A673 (cell line): ENCODE measurements at regions not wholly inside any gene's neighbourhood (a gene's known extent, or its start where the extent isn't known, plus 50 kb on each side); places are given as distances from the start of the nearest gene placed in this dataset.

Experiments used
- BruUV-seq: library from RNA; stranded (reverse); fragments of 400-500 nt; replicated peaks from 2 replicates; lab custom pipeline; 2021; lab: Mats Ljungman, UMichigan
- CTCF ChIA-PET: fragments of 300-600 bp; sonication (Branson Sonifier 250); formaldehyde crosslinking; loops from one replicate; lab custom pipeline; 2022; ENCODE audit warnings: antibody characterized with exemption; lab: Charles Lee
- POLR2A ChIA-PET: fragments of 300-600 bp; sonication (Branson Sonifier 250); formaldehyde crosslinking; loops from one replicate; lab custom pipeline; 2022; ENCODE audit warnings: antibody characterized with exemption; ENCODE audit not compliant: low non-redundant PET; lab: Charles Lee
- DNase-seq: peaks from one replicate; pipeline ENCODE4 v3.0.0-alpha.2; 2015; ENCODE audit warnings: low spot score
- H3K27ac ChIP-seq: fragments of 200-600 bp; sonication (generic); 2 replicates; pipeline ENCODE4 v1.5.1; 2016; ENCODE audit warnings: mixed run types, low read depth, mild to moderate bottlenecking, mixed read lengths, antibody characterized with exemption, low read length; ENCODE audit not compliant: poor library complexity, severe bottlenecking
- H3K27me3 ChIP-seq: fragments of 200-600 bp; sonication (generic); replicated peaks from 2 replicates; pipeline ENCODE4 v1.6.1; 2017; ENCODE audit warnings: mixed run types, low read depth, mild to moderate bottlenecking, mixed read lengths, antibody characterized with exemption, low read length; ENCODE audit not compliant: insufficient read depth, poor library complexity
- H3K36me3 ChIP-seq: fragments of 200-600 bp; sonication (generic); 2 replicates; pipeline ENCODE4 v1.6.1; 2016; ENCODE audit warnings: mixed run types, mild to moderate bottlenecking, mixed read lengths, antibody characterized with exemption, low read length; ENCODE audit not compliant: insufficient read depth, poor library complexity, severe bottlenecking
- H3K4me1 ChIP-seq: fragments of 200-600 bp; sonication (generic); 2 replicates; pipeline ENCODE4 v1.6.1; 2017; ENCODE audit warnings: mixed run types, mild to moderate bottlenecking, mixed read lengths, antibody characterized with exemption, low read length; ENCODE audit not compliant: insufficient read depth, poor library complexity, severe bottlenecking
- H3K4me3 ChIP-seq: fragments of 200-600 bp; sonication (generic); 2 replicates; pipeline ENCODE4 v1.5.1; 2016; ENCODE audit warnings: low read depth, mixed run types, mild to moderate bottlenecking, mixed read lengths, low read length; ENCODE audit not compliant: poor library complexity, severe bottlenecking
- H3K9me3 ChIP-seq: fragments of 200-600 bp; sonication (generic); 2 replicates; pipeline ENCODE4 v1.6.1; 2016; ENCODE audit warnings: mixed run types, low read depth, mild to moderate bottlenecking, mixed read lengths, antibody characterized with exemption, low read length; ENCODE audit not compliant: poor library complexity, severe bottlenecking
- CTCF ChIP-seq: fragments of 300-800, 200-600 bp; sonication (generic); conservative IDR thresholded peaks from 2 replicates; pipeline ENCODE4 v1.5.1; 2017; ENCODE audit warnings: low read depth, mild to moderate bottlenecking, antibody characterized with exemption, low read length, moderate library complexity, mixed read lengths
- EZH2 ChIP-seq: fragments of 200-600 bp; sonication (generic); IDR thresholded peaks from 2 replicates; pipeline ENCODE4 v1.6.1; 2017; ENCODE audit warnings: borderline replicate concordance, low read depth, mild to moderate bottlenecking, mixed read lengths, antibody characterized with exemption, low read length; ENCODE audit not compliant: poor library complexity, severe bottlenecking
- intact Hi-C: fragments of 100-400 bp; cut with micrococcal nuclease; formaldehyde crosslinking; loops from one replicate; pipeline ENCODE4 v1.10.0; 2022; ENCODE audit not compliant: unreplicated experiment

DNA sequence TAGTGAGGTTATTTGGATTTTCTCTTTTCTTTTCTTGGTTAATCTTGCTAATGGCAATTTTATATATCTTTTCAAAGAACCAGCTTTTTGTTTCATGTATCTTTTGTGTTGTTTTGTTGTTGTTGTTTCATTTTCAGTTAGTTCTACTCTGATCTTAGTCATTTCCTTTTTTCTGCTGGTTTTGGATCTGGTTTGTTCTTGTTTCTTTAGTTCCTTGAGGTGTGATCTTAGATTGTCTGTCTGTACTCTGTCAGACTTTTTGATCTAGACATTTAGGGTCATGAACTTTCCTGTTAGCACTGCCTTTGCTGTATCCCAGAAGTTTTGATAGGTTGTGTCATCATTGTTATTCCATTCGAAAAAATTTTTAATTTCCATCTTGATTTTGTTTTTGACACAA is 399.7 kb downstream of the TLE1 start:
- Histone ChIP-seq H3K4me3 (no peak overlapping the region), H3K27ac (no peak overlapping the region), H3K4me1 (no peaks in the 10 kb centered on the region), H3K9me3 (no peaks in the 10 kb centered on the region), H3K27me3 (no peaks in the 10 kb centered on the region), H3K36me3 (no peaks in the 10 kb centered on the region)
- no peak for DNase-seq
- ChIA-PET POLR2A (no interaction called here), CTCF (no interaction called here)
- intact Hi-C loops = loop anchor here (2.0 kb wide), 1 partner anchor 21 kb away; no protein-coding TSS in a partner anchor
- TF ChIP-seq EZH2 (no peak), CTCF (no peak)
- BruUV-seq = no TSS peak

DNA sequence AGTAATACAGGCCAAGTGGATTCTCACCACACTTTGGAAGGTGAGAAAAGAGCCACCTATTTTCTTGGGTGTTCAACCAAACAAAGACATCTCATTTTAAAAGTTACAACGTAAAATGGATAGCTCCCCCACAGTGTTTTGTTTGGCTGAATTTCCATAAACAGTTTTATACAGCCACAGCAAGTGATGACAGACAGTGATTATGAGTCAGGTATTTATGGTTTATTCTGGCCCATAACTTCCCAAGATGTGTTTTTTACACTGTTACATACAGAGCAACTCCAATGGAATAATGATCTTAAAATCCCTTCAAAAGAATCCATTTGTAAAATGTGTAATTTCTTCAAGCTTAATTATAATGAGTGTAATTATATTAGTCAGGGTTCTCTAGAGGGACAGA is 421.3 kb downstream of the TLE1 start:
- Histone ChIP-seq H3K27ac (no peak overlapping the region), H3K27me3 (no peaks in the 10 kb centered on the region), H3K36me3 (no peaks in the 10 kb centered on the region), H3K4me3 (no peak overlapping the region), H3K4me1 (no peaks in the 10 kb centered on the region), H3K9me3 (peaks cover 4% of the 10 kb centered on the region)
- no peak for TF ChIP-seq EZH2
- TF ChIP-seq CTCF = no peak
- BruUV-seq = no TSS peak
- intact Hi-C loops = no loop called here
- ChIA-PET POLR2A (no interaction called here), CTCF (no interaction called here)
- no peak for DNase-seq

GRCh38 chr9:81266674-81267073 is 422.7 kb downstream of the TLE1 start:
- intact Hi-C loops = no loop called here
- H3K4me3 ChIP-seq = no peak overlapping the region
- no peak overlapping the region for H3K27ac ChIP-seq
- no peaks in the 10 kb centered on the region for H3K4me1 ChIP-seq
- TF ChIP-seq CTCF (no peak), EZH2 (no peak)
- ChIA-PET POLR2A (no interaction called here), CTCF (no interaction called here)
- H3K9me3 ChIP-seq = peaks cover 4% of the 10 kb centered on the region
- H3K27me3 ChIP-seq = no peaks in the 10 kb centered on the region
- no TSS peak for BruUV-seq
- no peaks in the 10 kb centered on the region for H3K36me3 ChIP-seq
- no peak for DNase-seq
